Endothelial cell of hepatic sinusoid (primary cell): ENCODE measurements at regions not wholly inside any gene's neighbourhood (a gene's known extent, or its start where the extent isn't known, plus 50 kb on each side); places are given as distances from the start of the nearest gene placed in this dataset.

Experiments used
- in situ Hi-C: cut with HindIII; loops from 2 replicates; pipeline ENCODE4 v1.10.0; 2017; ENCODE audit warnings: low sequenced_read_pairs

- in situ Hi-C loops: no loop called here
Observed at GRCh38 chr21:28227881-28228635, 764.6 kb downstream of the LTN1 start.

GRCh38 chr21:28226563-28226962, 766.1 kb downstream of the LTN1 start:
- in situ Hi-C loops: no loop called here

GRCh38 chr21:28224191-28224726, 768.4 kb downstream of the LTN1 start:
- in situ Hi-C loops: no loop called here

GRCh38 chr21:28221984-28222383, 770.7 kb downstream of the LTN1 start:
- in situ Hi-C loops: no loop called here

GRCh38 chr21:28220680-28221079, 772.0 kb downstream of the LTN1 start:
- in situ Hi-C loops: no loop called here

- in situ Hi-C loops: no loop called here
Observed at GRCh38 chr21:28216976-28217523, 775.6 kb downstream of the LTN1 start.

GRCh38 chr21:28215214-28215954, 777.3 kb downstream of the LTN1 start:
- in situ Hi-C loops: no loop called here

- in situ Hi-C loops: no loop called here
Observed at GRCh38 chr21:28214786-28215185, 777.9 kb downstream of the LTN1 start.

GRCh38 chr21:28213261-28213660, 779.4 kb downstream of the LTN1 start:
- in situ Hi-C loops: no loop called here

GRCh38 chr21:28212061-28212460, 780.6 kb downstream of the LTN1 start:
- in situ Hi-C loops: no loop called here

GRCh38 chr21:28207436-28208173, 785.1 kb downstream of the LTN1 start:
- in situ Hi-C loops: no loop called here

GRCh38 chr21:28200726-28201125, 792.0 kb downstream of the LTN1 start:
- in situ Hi-C loops: no loop called here

GRCh38 chr21:28196981-28197380, 795.7 kb downstream of the LTN1 start:
- in situ Hi-C loops: no loop called here

- in situ Hi-C loops: no loop called here
Observed at GRCh38 chr21:28193189-28193588, 799.5 kb downstream of the LTN1 start.

- in situ Hi-C loops: no loop called here
Observed at GRCh38 chr21:28186604-28187003, 806.1 kb downstream of the LTN1 start.

GRCh38 chr21:28181730-28182129, 810.9 kb downstream of the LTN1 start:
- in situ Hi-C loops: no loop called here

- in situ Hi-C loops: no loop called here
Observed at GRCh38 chr21:28179136-28179535, 813.5 kb downstream of the LTN1 start.

GRCh38 chr21:28177124-28177523, 815.6 kb downstream of the LTN1 start:
- in situ Hi-C loops: no loop called here

- in situ Hi-C loops: no loop called here
Observed at GRCh38 chr21:28174701-28175100, 818.0 kb downstream of the LTN1 start.

GRCh38 chr21:28174006-28174405, 818.7 kb downstream of the LTN1 start:
- in situ Hi-C loops: no loop called here

- in situ Hi-C loops: no loop called here
Observed at GRCh38 chr21:28172376-28172775, 820.3 kb downstream of the LTN1 start.
